ENCODE measurements at regions not wholly inside any gene's neighbourhood (a gene's known extent, or its start where the extent isn't known, plus 50 kb on each side); places are given as distances from the start of the nearest gene placed in this dataset.

GRCh38 chr1:38784452-38785284, 74.9 kb downstream of the RRAGC start:
- no peak for ATAC-seq
- TF ChIP-seq CREB5 (CRISPR knock-in tag; IDR thresholded peaks at IDR 0.05; ENCODE audit: low read depth) (no peak), ARNTL (CRISPR knock-in tag; IDR thresholded peaks at IDR 0.05; ENCODE audit: borderline replicate concordance, low read depth) (no peak), TCF4 (CRISPR knock-in tag; IDR thresholded peaks at IDR 0.05; ENCODE audit: borderline replicate concordance) (no peak), ZFP3 (CRISPR knock-in tag; IDR thresholded peaks at IDR 0.05) (no peak), GLIS3 (CRISPR knock-in tag; IDR thresholded peaks at IDR 0.05) (no peak), RARB (CRISPR knock-in tag; IDR thresholded peaks at IDR 0.05) (no peak), ZNF8 (CRISPR knock-in tag; IDR thresholded peaks at IDR 0.05) (no peak), ESRRG (CRISPR knock-in tag; IDR thresholded peaks at IDR 0.05) (no peak)

- TF ChIP-seq PPARA (CRISPR knock-in tag; IDR thresholded peaks at IDR 0.05; ENCODE audit: borderline replicate concordance) = no peak
- no peak for TF ChIP-seq CSRNP3 (CRISPR knock-in tag; IDR thresholded peaks at IDR 0.05)
- no peak for TF ChIP-seq TOX (CRISPR knock-in tag; IDR thresholded peaks at IDR 0.05; ENCODE audit: borderline replicate concordance)
- TF ChIP-seq ISL1 (CRISPR knock-in tag; IDR thresholded peaks at IDR 0.05) = no peak
- TF ChIP-seq ZNF565 (CRISPR knock-in tag; conservative IDR thresholded peaks at IDR 0.05; ENCODE audit: low read depth) = no peak
- no peak for TF ChIP-seq ZNF8 (CRISPR knock-in tag; IDR thresholded peaks at IDR 0.05)
- TF ChIP-seq ZFP3 (CRISPR knock-in tag; IDR thresholded peaks at IDR 0.05) = no peak
- TF ChIP-seq POU6F1 (CRISPR knock-in tag; IDR thresholded peaks at IDR 0.05; ENCODE audit: borderline replicate concordance, low read depth) = no peak
- TF ChIP-seq CREB5 (CRISPR knock-in tag; IDR thresholded peaks at IDR 0.05; ENCODE audit: low read depth) = no peak
- no peak for ATAC-seq
These were observed 75.8 kb downstream of the RRAGC start for GRCh38 chr1:38783640-38784229.

GRCh38 chr1:38781872-38782617, 77.5 kb downstream of the RRAGC start:
- no peak for TF ChIP-seq ZNF565 (CRISPR knock-in tag; conservative IDR thresholded peaks at IDR 0.05; ENCODE audit: low read depth)
- no peak for TF ChIP-seq RARB (CRISPR knock-in tag; IDR thresholded peaks at IDR 0.05)
- TF ChIP-seq TSHZ2 (CRISPR knock-in tag; IDR thresholded peaks at IDR 0.05) = no peak
- TF ChIP-seq CSDC2 (CRISPR knock-in tag; IDR thresholded peaks at IDR 0.05) = no peak
- no peak for TF ChIP-seq ESRRG (CRISPR knock-in tag; IDR thresholded peaks at IDR 0.05)
- no peak for TF ChIP-seq ZNF8 (CRISPR knock-in tag; IDR thresholded peaks at IDR 0.05)
- TF ChIP-seq ZFP3 (CRISPR knock-in tag; IDR thresholded peaks at IDR 0.05) = no peak
- TF ChIP-seq POU6F1 (CRISPR knock-in tag; IDR thresholded peaks at IDR 0.05; ENCODE audit: borderline replicate concordance, low read depth) = no peak
- TF ChIP-seq PPARA (CRISPR knock-in tag; IDR thresholded peaks at IDR 0.05; ENCODE audit: borderline replicate concordance) = no peak
- TF ChIP-seq ISL1 (CRISPR knock-in tag; IDR thresholded peaks at IDR 0.05) = no peak
- TF ChIP-seq SNAI2 (CRISPR knock-in tag; IDR thresholded peaks at IDR 0.05) = no peak
- no peak for ATAC-seq

All from SK-N-SH treated with all-trans-retinoic acid at 6 μM for 48 hours (cell line).